ENCODE measurements at regions not wholly inside any gene's neighbourhood (a gene's known extent, or its start where the extent isn't known, plus 50 kb on each side); places are given as distances from the start of the nearest gene placed in this dataset.
"Not testable (repeated sequence)": the region's sequence is repeated elsewhere in the genome, so short reads cannot be mapped to it uniquely, and the experiment has no call there.

GRCh38 chr1:222897527-222898190, 82.8 kb downstream of the DISP1 start:
- ATAC-seq = peak; percentile 73
- TF ChIP-seq RARB (CRISPR knock-in tag; IDR thresholded peaks at IDR 0.05) = peak; percentile 38; the same call in 1 of the 2 replicates
- no peak for TF ChIP-seq CREB5 (CRISPR knock-in tag; IDR thresholded peaks at IDR 0.05; ENCODE audit: low read depth)
- peak; percentile 61; the same call in 1 of the 2 replicates for TF ChIP-seq ZC3H10 (CRISPR knock-in tag; IDR thresholded peaks at IDR 0.05)
- peak; percentile 81; the same call in 1 of the 2 replicates for TF ChIP-seq TOX (CRISPR knock-in tag; IDR thresholded peaks at IDR 0.05; ENCODE audit: borderline replicate concordance)

- 0 out of 2 replicates have a peak, but pooled peaks have one; percentile 24 for TF ChIP-seq TOX (CRISPR knock-in tag; IDR thresholded peaks at IDR 0.05; ENCODE audit: borderline replicate concordance)
- TF ChIP-seq OSR1 (CRISPR knock-in tag; IDR thresholded peaks at IDR 0.05) = no peak
- ATAC-seq = peak; percentile 45
These were observed 83.3 kb downstream of the DISP1 start for GRCh38 chr1:222898191-222898527.

- no peak for ATAC-seq
- no peak for TF ChIP-seq OSR1 (CRISPR knock-in tag; IDR thresholded peaks at IDR 0.05)
- no peak for TF ChIP-seq CREB5 (CRISPR knock-in tag; IDR thresholded peaks at IDR 0.05; ENCODE audit: low read depth)
- TF ChIP-seq POU6F1 (CRISPR knock-in tag; IDR thresholded peaks at IDR 0.05; ENCODE audit: borderline replicate concordance, low read depth) = no peak
- no peak for TF ChIP-seq ZNF8 (CRISPR knock-in tag; IDR thresholded peaks at IDR 0.05)
- no peak for TF ChIP-seq TSHZ2 (CRISPR knock-in tag; IDR thresholded peaks at IDR 0.05)
- no peak for TF ChIP-seq BACH2 (CRISPR knock-in tag; IDR thresholded peaks at IDR 0.05; ENCODE audit: borderline replicate concordance)
- TF ChIP-seq ZNF565 (CRISPR knock-in tag; conservative IDR thresholded peaks at IDR 0.05; ENCODE audit: low read depth) = no peak
- no peak for TF ChIP-seq RARB (CRISPR knock-in tag; IDR thresholded peaks at IDR 0.05)
These were observed 84.6 kb downstream of the DISP1 start for GRCh38 chr1:222899471-222899870.

- TF ChIP-seq TOX (CRISPR knock-in tag; IDR thresholded peaks at IDR 0.05; ENCODE audit: borderline replicate concordance) = no peak
- no peak for ATAC-seq
These were observed 89.6 kb downstream of the DISP1 start for GRCh38 chr1:222904451-222904850.

- no peak for ATAC-seq
- TF ChIP-seq SNAI2 (CRISPR knock-in tag; IDR thresholded peaks at IDR 0.05) (no peak), POU6F1 (CRISPR knock-in tag; IDR thresholded peaks at IDR 0.05; ENCODE audit: borderline replicate concordance, low read depth) (no peak), ZNF8 (CRISPR knock-in tag; IDR thresholded peaks at IDR 0.05) (no peak), RARB (CRISPR knock-in tag; IDR thresholded peaks at IDR 0.05) (no peak)
These were observed 90.3 kb downstream of the DISP1 start for GRCh38 chr1:222905151-222905550.

GRCh38 chr1:222906271-222906739, 91.5 kb downstream of the DISP1 start:
- not testable (repeated sequence) for ATAC-seq
- 0 out of 2 replicates have a peak, but pooled peaks have one; percentile 30 for TF ChIP-seq ZC3H10 (CRISPR knock-in tag; IDR thresholded peaks at IDR 0.05)
